Right cardiac atrium (tissue), 5 donors: ENCODE measurements at regions not wholly inside any gene's neighbourhood (a gene's known extent, or its start where the extent isn't known, plus 50 kb on each side); places are given as distances from the start of the nearest gene placed in this dataset.

Experiments
- ATAC-seq, 2 donors: fragments of 200-7000 bp; cut with Tn5 transposase; one replicate each; pipeline versions ENCODE4 v1.8.0 to v1.9.1; 2020; ENCODE audit warnings: moderate library complexity in 2 of 2, mild to moderate bottlenecking in 1 of 2
- DNase-seq, 3 donors: peaks; one replicate each; pipeline ENCODE4 v3.0.0-alpha.2; 2020
- H3K27ac ChIP-seq: one replicate; pipeline ENCODE4 v1.5.1; 2013; ENCODE audit warnings: mild to moderate bottlenecking, low read length, control low read depth, moderate library complexity
- H3K27me3 ChIP-seq: one replicate; pipeline ENCODE4 v1.6.1; 2013; ENCODE audit not compliant: control insufficient read depth, insufficient read depth
- H3K4me1 ChIP-seq: one replicate; pipeline ENCODE4 v1.6.1; 2013; ENCODE audit warnings: low read length; ENCODE audit not compliant: control insufficient read depth, insufficient read depth
- H3K4me3 ChIP-seq: one replicate; pipeline ENCODE4 v1.5.1; 2013; ENCODE audit warnings: low read length, control low read depth
- H3K9me3 ChIP-seq: one replicate; pipeline ENCODE4 v1.6.1; 2013; ENCODE audit warnings: low read length; ENCODE audit not compliant: control insufficient read depth
- WGBS: extraction: QIAGEN DNeasy Blood & Tissue Kit; methylation state at CpG from one replicate; pipeline ENCODE4 v1.1.7; 2013; 5-methylcytosine and 5-hydroxymethylcytosine counted together
- intact Hi-C, 4 donors: fragments of 100-400 bp; cut with DNase I; formaldehyde crosslinking; loops; one replicate each; pipeline versions ENCODE4 v1.11.0 to v1.14.0; 2022 to 2023
- donor health status: healthy with polysubstance abuse.
- donor health status: DM: no; HTN: yes; CAD: no.
- donor health status: DM: no; HTN: no; CAD: no.
- donor health status: DM: no; HTN: yes; CAD: no; lungs with severe emphysema.
- donor health status: DM: yes; HTN: yes; CAD: no.

DNA sequence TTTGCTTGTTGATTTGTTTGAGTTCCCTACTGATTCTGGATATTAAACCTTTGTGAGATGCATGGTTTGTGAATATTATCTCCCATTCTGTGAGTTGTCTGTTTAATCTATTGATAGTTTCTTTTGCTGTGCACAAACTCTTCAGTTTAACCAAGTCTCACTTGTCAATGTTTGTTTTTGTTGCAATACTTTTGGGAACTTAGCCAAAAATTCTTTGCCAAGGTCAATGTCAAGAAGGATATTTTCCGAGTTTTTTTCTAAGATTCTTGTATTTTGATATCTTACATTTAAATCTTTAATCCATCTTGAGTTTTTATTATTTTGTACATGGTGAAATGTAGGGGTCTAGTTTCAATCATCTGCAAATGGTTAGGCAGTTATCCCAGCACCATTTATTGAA, 1230.7 kb upstream of the NCAM2 start:
- 24% methylated on average over 1 of the region's 1 CpG for WGBS
- ATAC-seq (no peak), DNase-seq (no peak)
- Histone ChIP-seq H3K27ac (no peak overlapping the region), H3K4me3 (no peak overlapping the region), H3K4me1 (no peaks in the 10 kb centered on the region), H3K9me3 (no peaks in the 10 kb centered on the region), H3K27me3 (no peaks in the 10 kb centered on the region)
- intact Hi-C loops, result no loop called here

DNA sequence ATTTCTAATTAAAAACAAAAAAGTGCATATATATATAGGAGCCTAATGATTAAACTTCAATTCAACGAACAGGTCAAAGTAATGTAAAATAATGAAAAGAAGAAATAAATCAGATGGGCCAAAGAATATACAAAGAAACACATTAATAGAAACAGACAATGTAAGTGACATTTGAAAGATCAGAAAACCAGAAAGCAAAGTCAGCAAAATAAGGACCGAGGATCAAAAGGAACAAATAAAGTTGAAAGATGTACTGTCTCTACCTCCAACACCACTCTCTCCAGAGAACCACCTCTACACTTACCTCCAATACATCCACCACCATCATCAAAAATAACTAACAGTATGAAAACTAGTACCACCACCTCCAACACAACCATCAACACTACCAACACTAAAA, 1226.3 kb upstream of the NCAM2 start:
- no peaks in the 10 kb centered on the region for H3K9me3 ChIP-seq
- H3K27me3 ChIP-seq, result no peaks in the 10 kb centered on the region
- H3K27ac ChIP-seq, result no peak overlapping the region
- ATAC-seq (no peak), DNase-seq (no peak)
- intact Hi-C loops, result no loop called here
- 79% methylated on average over 2 of the region's 2 CpGs for WGBS
- no peaks in the 10 kb centered on the region for H3K4me1 ChIP-seq
- H3K4me3 ChIP-seq, result no peak overlapping the region

DNA sequence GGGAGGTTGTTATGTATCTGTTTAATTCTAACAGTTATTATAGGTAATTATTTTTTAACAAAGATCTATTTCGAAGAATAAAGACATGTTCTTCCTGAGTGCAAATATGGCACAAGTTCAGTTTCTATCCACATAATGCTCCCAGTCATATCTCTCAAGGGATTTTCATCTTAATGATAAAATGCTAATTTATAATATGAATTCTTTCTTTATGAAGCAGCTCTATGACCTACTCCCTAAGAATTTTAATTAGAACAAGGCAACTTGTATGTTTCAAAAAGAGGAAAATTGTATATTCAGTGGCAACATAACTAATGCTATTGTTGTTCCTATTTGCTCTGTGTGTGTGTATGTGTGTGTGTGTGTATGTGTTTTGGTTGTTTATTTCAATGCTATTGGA, 1222.1 kb upstream of the NCAM2 start:
- ATAC-seq (no peak), DNase-seq (no peak)
- H3K4me3 ChIP-seq, result no peak overlapping the region
- intact Hi-C loops, result no loop called here
- WGBS, result 40% methylated on average over 1 of the region's 1 CpG
- H3K27ac ChIP-seq, result no peak overlapping the region
- H3K4me1 ChIP-seq, result no peaks in the 10 kb centered on the region
- no peaks in the 10 kb centered on the region for H3K9me3 ChIP-seq
- H3K27me3 ChIP-seq, result no peaks in the 10 kb centered on the region

DNA sequence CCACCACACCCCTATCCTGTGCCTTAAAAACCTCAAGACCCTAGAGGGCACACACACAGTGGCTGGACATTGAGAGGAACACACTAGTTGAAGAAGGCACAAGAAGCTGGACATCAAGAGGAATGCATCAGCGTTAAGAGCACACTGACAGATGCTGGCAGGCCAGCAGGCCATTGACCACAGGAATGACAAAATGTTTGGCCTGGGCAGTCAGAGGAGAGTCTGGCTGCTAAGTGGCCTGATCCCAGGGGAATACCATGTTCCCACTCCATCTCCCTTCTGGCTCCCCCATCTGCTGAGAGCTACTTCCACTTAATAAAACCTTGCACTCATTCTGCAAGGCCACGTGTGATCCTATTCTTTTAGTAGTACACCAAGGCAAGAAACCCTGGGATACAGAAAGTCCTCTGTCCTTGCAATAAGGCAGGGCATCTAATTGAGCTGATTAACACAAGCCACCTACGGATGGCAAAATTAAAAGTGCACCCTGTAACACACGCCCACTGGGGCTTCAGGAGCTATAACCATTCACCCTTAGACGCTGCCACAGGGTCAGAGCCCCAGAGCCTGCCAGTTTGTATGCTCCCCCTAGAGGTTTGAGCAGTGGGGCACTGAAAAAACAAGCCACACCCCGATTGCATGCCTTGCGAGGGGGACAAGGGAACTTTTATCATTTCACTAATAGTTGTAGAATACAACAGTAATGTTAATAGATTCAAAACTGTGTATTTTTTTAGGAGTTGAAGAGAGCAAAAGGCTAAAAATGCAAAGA, 1216.1 kb upstream of the NCAM2 start:
- intact Hi-C loops, result no loop called here
- H3K4me1 ChIP-seq, result no peaks in the 10 kb centered on the region
- no peaks in the 10 kb centered on the region for H3K9me3 ChIP-seq
- H3K4me3 ChIP-seq, result no peak overlapping the region
- 69% methylated on average over 7 of the region's 7 CpGs for WGBS
- no peaks in the 10 kb centered on the region for H3K27me3 ChIP-seq
- no peak overlapping the region for H3K27ac ChIP-seq
- ATAC-seq (no peak), DNase-seq (no peak)

DNA sequence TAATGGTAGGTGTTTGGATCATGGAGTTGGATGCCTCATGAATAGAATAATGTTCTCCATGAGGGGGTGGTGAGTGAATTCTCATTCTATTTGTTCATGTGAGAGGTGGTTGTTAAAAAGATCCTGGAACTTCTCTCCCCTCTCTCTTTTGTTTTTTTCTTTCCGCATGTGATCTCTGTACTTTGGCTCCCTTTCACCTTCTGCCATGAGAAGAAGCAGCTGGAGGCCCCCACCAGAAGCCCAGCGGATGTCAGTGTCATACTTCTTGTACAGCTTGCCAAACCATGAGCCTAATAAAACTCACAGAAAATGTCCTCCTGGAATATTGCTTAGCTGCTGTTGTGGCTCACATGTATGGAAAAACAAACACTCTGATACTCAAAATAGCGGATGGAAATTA, 1212.3 kb upstream of the NCAM2 start:
- H3K4me3 ChIP-seq, result no peak overlapping the region
- no peaks in the 10 kb centered on the region for H3K27me3 ChIP-seq
- intact Hi-C loops, result no loop called here
- no peak overlapping the region for H3K27ac ChIP-seq
- no peaks in the 10 kb centered on the region for H3K4me1 ChIP-seq
- no peaks in the 10 kb centered on the region for H3K9me3 ChIP-seq
- 59% methylated on average over 3 of the region's 3 CpGs for WGBS
- ATAC-seq, result no peak
- DNase-seq, result no peak

DNA sequence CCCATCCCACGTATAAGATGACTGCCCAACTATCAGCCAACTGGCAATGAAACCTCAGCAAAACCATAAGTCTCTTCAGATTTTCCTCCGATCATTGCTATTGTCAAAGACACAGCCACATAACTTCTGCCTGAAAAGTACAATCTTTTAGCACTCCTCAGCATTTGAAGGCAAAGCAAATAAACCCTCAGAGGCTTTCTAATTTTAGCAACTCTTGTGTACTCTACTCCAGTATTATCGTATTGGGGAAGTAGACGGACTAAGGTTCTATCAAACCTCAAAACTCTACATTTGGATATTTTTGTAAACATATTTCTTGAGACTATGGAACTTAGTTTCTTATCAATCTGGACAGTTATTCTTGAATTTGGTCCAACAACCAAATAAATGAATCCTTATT, 1206.2 kb upstream of the NCAM2 start:
- 44% methylated on average over 4 of the region's 4 CpGs for WGBS
- Histone ChIP-seq H3K27me3 (no peaks in the 10 kb centered on the region), H3K4me1 (no peaks in the 10 kb centered on the region), H3K9me3 (no peaks in the 10 kb centered on the region), H3K4me3 (no peak overlapping the region), H3K27ac (no peak overlapping the region)
- intact Hi-C loops, result no loop called here
- DNase-seq (no peak), ATAC-seq (no peak)

DNA sequence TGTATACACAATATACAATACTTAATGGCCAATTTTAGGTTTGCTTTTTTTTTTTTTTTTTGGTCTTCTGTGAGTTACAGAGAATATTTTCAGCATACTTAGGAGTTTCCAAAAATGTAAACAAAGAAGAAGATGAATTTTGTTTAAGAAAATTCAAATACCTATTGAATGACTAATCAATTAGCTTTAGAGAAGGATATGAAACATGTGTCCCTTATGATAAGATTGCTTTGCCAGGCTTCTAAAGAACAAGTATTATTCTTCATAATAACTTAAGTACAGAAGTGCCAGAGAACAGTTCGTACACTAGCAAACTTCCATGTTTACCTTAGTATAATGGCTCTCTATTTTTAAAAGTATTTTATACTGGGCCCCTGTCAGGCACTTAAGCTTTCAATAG, 1191.0 kb upstream of the NCAM2 start:
- 48% methylated on average over 1 of the region's 1 CpG for WGBS

DNA sequence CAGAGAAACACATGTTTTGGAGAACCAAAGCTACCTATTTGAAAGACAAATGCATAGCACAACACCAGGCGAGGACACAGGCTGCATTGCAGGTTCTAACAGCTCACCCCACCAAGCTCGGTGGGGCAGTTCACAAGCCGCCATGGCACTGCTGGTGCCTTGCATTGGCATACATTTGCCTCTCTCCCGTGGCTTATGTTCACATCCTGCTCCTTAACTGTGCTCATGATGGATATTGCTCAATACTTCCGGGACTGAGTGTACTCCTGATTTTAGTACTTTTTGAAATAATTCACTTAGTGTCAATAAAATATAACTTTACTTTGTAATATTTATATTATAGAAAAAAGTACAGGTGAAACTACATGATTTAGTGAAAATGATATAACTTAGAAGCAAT, 1187.4 kb upstream of the NCAM2 start:
- ATAC-seq (no peak), DNase-seq (no peak)
- intact Hi-C loops, result no loop called here
- 54% methylated on average over 5 of the region's 5 CpGs for WGBS
- Histone ChIP-seq H3K4me1 (no peaks in the 10 kb centered on the region), H3K27ac (no peak overlapping the region), H3K9me3 (no peaks in the 10 kb centered on the region), H3K27me3 (no peaks in the 10 kb centered on the region), H3K4me3 (no peak overlapping the region)

More for the DNA sequence above, 1191.0 kb upstream of the NCAM2 start:
- H3K4me1 ChIP-seq, result no peaks in the 10 kb centered on the region
- ATAC-seq (no peak), DNase-seq (no peak)
- no peaks in the 10 kb centered on the region for H3K27me3 ChIP-seq
- intact Hi-C loops, result no loop called here
- no peaks in the 10 kb centered on the region for H3K9me3 ChIP-seq
- no peak overlapping the region for H3K27ac ChIP-seq
- no peak overlapping the region for H3K4me3 ChIP-seq

DNA sequence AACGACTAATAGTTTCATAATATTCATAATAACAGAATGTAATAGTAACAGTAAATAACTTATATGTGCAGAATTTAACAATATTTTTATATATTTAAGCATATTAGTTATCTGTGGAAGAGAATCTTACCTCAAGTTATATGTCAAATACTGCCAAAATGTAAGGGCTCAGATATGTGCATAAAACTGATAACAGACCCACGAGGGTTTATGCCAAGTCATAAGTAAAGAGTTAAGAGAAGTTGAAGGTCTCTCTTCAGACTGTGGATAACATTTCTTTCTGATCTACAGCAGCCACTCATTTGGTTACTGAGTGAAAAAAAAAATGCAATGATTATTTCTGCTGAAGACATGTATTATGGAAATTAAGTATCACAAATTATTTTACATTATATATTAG, 1167.8 kb upstream of the NCAM2 start:
- WGBS, result 40% methylated on average over 2 of the region's 2 CpGs
- Histone ChIP-seq H3K4me3 (no peak overlapping the region), H3K9me3 (no peaks in the 10 kb centered on the region), H3K27me3 (no peaks in the 10 kb centered on the region), H3K27ac (no peak overlapping the region), H3K4me1 (no peaks in the 10 kb centered on the region)
- intact Hi-C loops, result no loop called here
- DNase-seq (no peak), ATAC-seq (no peak)

DNA sequence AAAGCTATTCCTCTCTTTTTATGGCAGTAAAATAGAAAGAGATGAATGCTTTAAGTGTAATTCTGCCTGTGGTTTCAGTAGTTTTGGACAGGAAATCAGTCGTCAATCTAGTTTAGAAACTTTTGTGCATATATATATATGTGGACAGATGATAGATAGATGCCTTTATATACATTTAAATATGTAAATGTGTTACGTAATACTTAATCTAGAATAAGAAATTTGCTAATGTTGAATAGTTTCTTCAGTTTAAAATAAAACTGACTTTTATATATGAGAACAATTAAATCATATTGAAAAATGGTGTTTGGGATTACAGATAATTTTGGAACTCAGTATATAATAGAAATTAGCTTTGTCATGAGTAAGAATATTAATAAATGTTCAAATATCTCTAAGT, 1165.7 kb upstream of the NCAM2 start:
- intact Hi-C loops, result no loop called here

DNA sequence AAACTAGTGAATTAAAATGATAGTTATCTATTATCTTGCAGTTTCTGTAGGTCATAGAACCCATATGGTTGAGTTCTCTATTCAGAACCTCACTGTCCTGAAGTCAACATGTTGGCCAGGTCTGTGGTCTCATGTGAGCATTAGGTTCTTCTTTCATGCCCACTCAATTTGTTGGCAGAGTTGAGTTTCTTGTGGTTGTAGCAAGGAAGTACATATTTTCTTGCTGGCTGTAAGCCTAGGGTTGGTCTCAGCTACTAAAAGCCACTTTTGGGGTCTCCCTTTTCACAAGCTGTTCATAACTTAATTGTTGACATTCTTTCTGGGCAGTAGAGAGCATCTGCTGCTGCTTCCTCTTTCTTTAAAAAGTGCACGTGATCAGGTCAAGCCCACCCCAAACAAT, 1165.1 kb upstream of the NCAM2 start:
- 44% methylated on average over 1 of the region's 1 CpG for WGBS
- intact Hi-C loops, result no loop called here
- Histone ChIP-seq H3K9me3 (no peaks in the 10 kb centered on the region), H3K27ac (no peak overlapping the region), H3K27me3 (no peaks in the 10 kb centered on the region), H3K4me3 (no peak overlapping the region), H3K4me1 (no peaks in the 10 kb centered on the region)
- ATAC-seq, result no peak
- DNase-seq, result no peak

More for the DNA sequence above, 1165.7 kb upstream of the NCAM2 start:
- no peaks in the 10 kb centered on the region for H3K9me3 ChIP-seq
- no peak for ATAC-seq
- H3K4me1 ChIP-seq, result no peaks in the 10 kb centered on the region
- WGBS, result 86% methylated on average over 2 of the region's 2 CpGs
- no peaks in the 10 kb centered on the region for H3K27me3 ChIP-seq
- no peak for DNase-seq
- no peak overlapping the region for H3K4me3 ChIP-seq
- H3K27ac ChIP-seq, result no peak overlapping the region

DNA sequence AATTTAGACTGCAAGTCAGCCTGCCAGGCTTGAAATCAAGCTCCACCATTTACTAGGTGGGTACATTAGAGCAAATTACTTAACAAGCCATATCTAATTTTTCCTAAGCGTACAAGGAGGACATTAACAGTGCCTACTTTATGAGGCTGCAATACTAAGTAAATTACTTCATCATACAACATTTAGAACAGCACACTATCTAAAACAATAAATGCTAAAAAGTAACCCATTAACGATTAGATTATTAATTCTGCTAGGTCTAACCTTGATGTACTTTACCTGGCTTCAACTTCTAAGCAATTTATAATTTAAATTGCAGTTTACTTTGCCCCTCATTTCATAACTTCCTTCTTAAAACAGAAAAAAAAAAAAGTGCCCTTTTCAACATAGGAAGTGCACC, 1155.6 kb upstream of the NCAM2 start:
- DNase-seq (no peak), ATAC-seq (no peak)
- Histone ChIP-seq H3K27me3 (no peaks in the 10 kb centered on the region), H3K4me1 (no peaks in the 10 kb centered on the region), H3K27ac (no peak overlapping the region), H3K4me3 (no peak overlapping the region), H3K9me3 (no peaks in the 10 kb centered on the region)
- WGBS, result 83% methylated on average over 2 of the region's 2 CpGs
- intact Hi-C loops, result no loop called here
